ENCODE measurements at regions not wholly inside any gene's neighbourhood (a gene's known extent, or its start where the extent isn't known, plus 50 kb on each side); places are given as distances from the start of the nearest gene placed in this dataset.
"Not testable (repeated sequence)": the region's sequence is repeated elsewhere in the genome, so short reads cannot be mapped to it uniquely, and the experiment has no call there.

- no peak for TF ChIP-seq CTCF (IDR thresholded peaks at IDR 0.05; ENCODE audit: low read depth, low read length)
- H3K4me3 ChIP-seq (ENCODE audit: low read depth, low read length), result no peak overlapping the region
Observed at GRCh38 chr15:66986951-66987350, 78.5 kb upstream of the SMAD3 start.

GRCh38 chr15:66993090-66993489, 72.3 kb upstream of the SMAD3 start:
- TF ChIP-seq CTCF (IDR thresholded peaks at IDR 0.05; ENCODE audit: low read depth, low read length), result no peak
- H3K4me3 ChIP-seq (ENCODE audit: low read depth, low read length), result no peak overlapping the region

- no peak for TF ChIP-seq CTCF (IDR thresholded peaks at IDR 0.05; ENCODE audit: low read depth, low read length)
- H3K4me3 ChIP-seq (ENCODE audit: low read depth, low read length), result no peak overlapping the region
Observed at GRCh38 chr15:66993874-66994696, 71.3 kb upstream of the SMAD3 start.

GRCh38 chr15:66994927-66995656, 70.3 kb upstream of the SMAD3 start:
- TF ChIP-seq CTCF (IDR thresholded peaks at IDR 0.05; ENCODE audit: low read depth, low read length), result no peak
- no peak overlapping the region for H3K4me3 ChIP-seq (ENCODE audit: low read depth, low read length)

GRCh38 chr15:66996094-66996493, 69.3 kb upstream of the SMAD3 start:
- no peak for TF ChIP-seq CTCF (IDR thresholded peaks at IDR 0.05; ENCODE audit: low read depth, low read length)

GRCh38 chr15:66997212-66997611, 68.2 kb upstream of the SMAD3 start:
- no peak for TF ChIP-seq CTCF (IDR thresholded peaks at IDR 0.05; ENCODE audit: low read depth, low read length)
- no peak overlapping the region for H3K4me3 ChIP-seq (ENCODE audit: low read depth, low read length)

More at GRCh38 chr15:66996094-66996493, 69.3 kb upstream of the SMAD3 start:
- no peak overlapping the region for H3K4me3 ChIP-seq (ENCODE audit: low read depth, low read length)

- H3K4me3 ChIP-seq (ENCODE audit: low read depth, low read length), result not testable (repeated sequence)
Observed at GRCh38 chr15:66998234-66998633, 67.2 kb upstream of the SMAD3 start.

Measured in WI38 (cell line).